ENCODE measurements at regions not wholly inside any gene's neighbourhood (a gene's known extent, or its start where the extent isn't known, plus 50 kb on each side); places are given as distances from the start of the nearest gene placed in this dataset.
A peak's percentile ranks its signal among the peaks of the same experiment; 100 is the strongest.

DNA sequence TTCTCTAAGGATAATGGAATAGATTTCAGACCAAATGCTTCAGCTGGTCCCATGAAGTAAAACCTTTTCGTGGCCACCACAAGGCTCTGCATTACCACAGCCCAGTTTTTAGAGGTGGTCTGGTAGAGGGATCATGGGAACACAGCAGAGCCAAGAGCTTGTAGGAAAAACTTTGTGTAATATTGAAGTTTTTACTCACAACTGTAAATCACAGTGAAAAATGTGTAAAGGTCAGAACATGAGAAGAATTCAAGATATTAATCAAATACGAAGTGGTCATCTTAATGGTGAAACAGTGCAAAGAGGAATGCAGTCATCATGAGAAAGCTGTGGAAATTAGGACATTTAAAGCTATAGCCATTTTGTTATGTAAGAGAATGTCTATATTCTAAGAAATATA, 197.5 kb downstream of the NPR3 start:
- ChIA-PET CTCF (interaction anchor here (1.0 kb wide), 1 partner anchor 10 kb away, joined by 3 read pairs; no protein-coding TSS in a partner anchor), POLR2A (no interaction called here)
- no peak for DNase-seq
- Histone ChIP-seq H3K4me1 (ENCODE audit: control insufficient read depth in 1 of 2, insufficient read depth in 2 of 2, low read depth in 1 of 2, low read length in 1 of 2) (no peaks in the 10 kb centered on the region), H3K36me3 (replicated peaks in 1 of 2; ENCODE audit: control insufficient read depth in 1 of 2, insufficient read depth in 2 of 2, low read length in 1 of 2) (peaks cover 0 to 21% of the 10 kb centered on the region in 2 experiments), H3F3A (replicated peaks; ENCODE audit: insufficient read depth) (peaks cover 6% of the 10 kb centered on the region), H2AFZ (ENCODE audit: low read depth) (no peak overlapping the region), H4K20me1 (ENCODE audit: insufficient read depth) (no peaks in the 10 kb centered on the region), H3K27me3 (ENCODE audit: insufficient read depth) (no peaks in the 10 kb centered on the region), H3K4me2 (no peak overlapping the region), H3K9ac (no peak overlapping the region), H3K4me3 (ENCODE audit: low read depth in 2 of 2, low read length in 1 of 2) (no peak overlapping the region), H3K79me2 (ENCODE audit: insufficient read depth) (no peaks in the 10 kb centered on the region), H3K9me3 (0 out of 2 replicates have a peak, but pooled peaks cover 6% of the 10 kb centered on the region), H3K27ac (ENCODE audit: low read depth in 2 of 2, low read length in 1 of 2) (no peak overlapping the region), H3K9me2 (no peaks in the 10 kb centered on the region)
- TF ChIP-seq NFIC (IDR thresholded peaks at IDR 0.05; ENCODE audit: borderline replicate concordance) = no peak
- 27% methylated on average over 2 of the region's 2 CpGs for WGBS (ENCODE audit: low lambda C conversion rate)

DNA sequence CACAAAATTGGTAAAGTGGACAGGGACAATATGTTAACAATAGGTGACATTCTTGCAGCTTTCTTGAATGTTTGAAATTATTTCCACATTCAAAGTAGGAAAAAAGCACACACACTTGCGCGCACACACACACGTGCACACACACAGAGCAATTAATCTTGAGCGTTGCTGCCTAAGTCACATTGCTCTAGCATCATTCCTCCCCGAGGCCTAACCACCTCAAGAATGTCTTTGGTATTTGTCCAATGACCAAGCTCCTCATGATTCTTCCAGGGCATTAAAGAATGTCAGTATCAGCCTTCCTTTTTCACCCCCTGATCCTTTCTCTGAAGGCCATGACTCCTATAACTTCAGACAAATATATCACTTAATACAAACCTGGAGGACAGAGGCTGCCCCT, 198.1 kb downstream of the NPR3 start:
- H3K27ac ChIP-seq (ENCODE audit: low read depth in 2 of 2, low read length in 1 of 2) = no peak overlapping the region
- no peak overlapping the region for H3K9ac ChIP-seq
- no peak overlapping the region for H3K4me2 ChIP-seq
- 47% methylated on average over 5 of the region's 5 CpGs for WGBS (ENCODE audit: low lambda C conversion rate)
- ChIA-PET POLR2A (no interaction called here), CTCF (no interaction called here)
- 0 out of 2 replicates have a peak, but pooled peaks cover 6% of the 10 kb centered on the region for H3K9me3 ChIP-seq
- peaks cover 0 to 20% of the 10 kb centered on the region in 2 experiments for H3K36me3 ChIP-seq (replicated peaks in 1 of 2; ENCODE audit: control insufficient read depth in 1 of 2, insufficient read depth in 2 of 2, low read length in 1 of 2)
- peaks cover 4% of the 10 kb centered on the region for H3F3A ChIP-seq (replicated peaks; ENCODE audit: insufficient read depth)
- DNase-seq = no peak
- no peaks in the 10 kb centered on the region for H3K27me3 ChIP-seq (ENCODE audit: insufficient read depth)
- no peaks in the 10 kb centered on the region for H3K79me2 ChIP-seq (ENCODE audit: insufficient read depth)
- no peaks in the 10 kb centered on the region for H3K4me1 ChIP-seq (ENCODE audit: control insufficient read depth in 1 of 2, insufficient read depth in 2 of 2, low read depth in 1 of 2, low read length in 1 of 2)
- no peak overlapping the region for H2AFZ ChIP-seq (ENCODE audit: low read depth)
- H4K20me1 ChIP-seq (ENCODE audit: insufficient read depth) = no peaks in the 10 kb centered on the region
- no peaks in the 10 kb centered on the region for H3K9me2 ChIP-seq
- no peak overlapping the region for H3K4me3 ChIP-seq (ENCODE audit: low read depth in 2 of 2, low read length in 1 of 2)
- no peak for TF ChIP-seq FOXJ3 (CRISPR knock-in tag; IDR thresholded peaks at IDR 0.05)
- TF ChIP-seq, protein P1, sequence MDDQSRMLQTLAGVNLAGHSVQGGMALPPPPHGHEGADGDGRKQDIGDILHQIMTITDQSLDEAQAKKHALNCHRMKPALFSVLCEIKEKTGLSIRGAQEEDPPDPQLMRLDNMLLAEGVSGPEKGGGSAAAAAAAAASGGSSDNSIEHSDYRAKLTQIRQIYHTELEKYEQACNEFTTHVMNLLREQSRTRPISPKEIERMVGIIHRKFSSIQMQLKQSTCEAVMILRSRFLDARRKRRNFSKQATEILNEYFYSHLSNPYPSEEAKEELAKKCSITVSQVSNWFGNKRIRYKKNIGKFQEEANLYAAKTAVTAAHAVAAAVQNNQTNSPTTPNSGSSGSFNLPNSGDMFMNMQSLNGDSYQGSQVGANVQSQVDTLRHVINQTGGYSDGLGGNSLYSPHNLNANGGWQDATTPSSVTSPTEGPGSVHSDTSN (IDR thresholded peaks at IDR 0.05) = peak; percentile 46; the same call in 1 of the 2 replicates
- no peak for TF ChIP-seq FOSL2 (IDR thresholded peaks at IDR 0.05; ENCODE audit: borderline replicate concordance, low read depth)

DNA sequence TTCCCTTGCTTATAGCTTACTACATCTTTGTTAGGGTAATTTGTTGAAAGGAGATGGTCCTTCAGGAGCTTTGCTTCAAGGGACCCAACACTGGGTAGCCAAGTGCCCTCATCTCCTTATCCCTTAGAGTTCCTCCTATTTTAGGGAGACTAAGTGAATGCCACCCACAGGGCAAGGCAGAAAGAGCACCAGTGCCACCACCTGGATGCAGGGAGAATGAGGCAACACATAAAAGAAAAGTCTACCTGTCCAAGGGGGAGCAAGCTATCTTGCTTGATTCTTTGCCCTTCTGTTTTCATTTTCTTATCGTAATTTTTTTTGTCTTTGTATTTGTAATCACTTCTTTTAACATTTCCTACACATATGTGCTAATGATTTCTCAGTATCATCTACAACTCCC, 205.5 kb downstream of the NPR3 start:
- no peak for DNase-seq
- Histone ChIP-seq H3K9ac (no peak overlapping the region), H3K4me3 (ENCODE audit: low read depth in 2 of 2, low read length in 1 of 2) (no peak overlapping the region), H3K27me3 (ENCODE audit: insufficient read depth) (no peaks in the 10 kb centered on the region), H4K20me1 (ENCODE audit: insufficient read depth) (no peaks in the 10 kb centered on the region), H3K79me2 (ENCODE audit: insufficient read depth) (no peaks in the 10 kb centered on the region), H3K9me2 (no peaks in the 10 kb centered on the region), H3K36me3 (replicated peaks in 1 of 2; ENCODE audit: control insufficient read depth in 1 of 2, insufficient read depth in 2 of 2, low read length in 1 of 2) (peaks cover 0 to 21% of the 10 kb centered on the region in 2 experiments), H3F3A (replicated peaks; ENCODE audit: insufficient read depth) (no peaks in the 10 kb centered on the region), H3K4me1 (ENCODE audit: control insufficient read depth in 1 of 2, insufficient read depth in 2 of 2, low read depth in 1 of 2, low read length in 1 of 2) (no peaks in the 10 kb centered on the region), H3K4me2 (no peak overlapping the region), H3K27ac (ENCODE audit: low read depth in 2 of 2, low read length in 1 of 2) (no peak overlapping the region), H2AFZ (ENCODE audit: low read depth) (no peak overlapping the region), H3K9me3 (peaks cover 14% of the 10 kb centered on the region)
- TF ChIP-seq, protein P2, sequence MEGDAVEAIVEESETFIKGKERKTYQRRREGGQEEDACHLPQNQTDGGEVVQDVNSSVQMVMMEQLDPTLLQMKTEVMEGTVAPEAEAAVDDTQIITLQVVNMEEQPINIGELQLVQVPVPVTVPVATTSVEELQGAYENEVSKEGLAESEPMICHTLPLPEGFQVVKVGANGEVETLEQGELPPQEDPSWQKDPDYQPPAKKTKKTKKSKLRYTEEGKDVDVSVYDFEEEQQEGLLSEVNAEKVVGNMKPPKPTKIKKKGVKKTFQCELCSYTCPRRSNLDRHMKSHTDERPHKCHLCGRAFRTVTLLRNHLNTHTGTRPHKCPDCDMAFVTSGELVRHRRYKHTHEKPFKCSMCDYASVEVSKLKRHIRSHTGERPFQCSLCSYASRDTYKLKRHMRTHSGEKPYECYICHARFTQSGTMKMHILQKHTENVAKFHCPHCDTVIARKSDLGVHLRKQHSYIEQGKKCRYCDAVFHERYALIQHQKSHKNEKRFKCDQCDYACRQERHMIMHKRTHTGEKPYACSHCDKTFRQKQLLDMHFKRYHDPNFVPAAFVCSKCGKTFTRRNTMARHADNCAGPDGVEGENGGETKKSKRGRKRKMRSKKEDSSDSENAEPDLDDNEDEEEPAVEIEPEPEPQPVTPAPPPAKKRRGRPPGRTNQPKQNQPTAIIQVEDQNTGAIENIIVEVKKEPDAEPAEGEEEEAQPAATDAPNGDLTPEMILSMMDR (IDR thresholded peaks at IDR 0.05) = peak; percentile 58
- TF ChIP-seq GABPA (IDR thresholded peaks at IDR 0.05; ENCODE audit: low read depth) = no peak
- peak; percentile 51 for TF ChIP-seq SMC3 (IDR thresholded peaks at IDR 0.05; ENCODE audit: low read depth, low read length)
- no peak for TF ChIP-seq TEAD4 (IDR thresholded peaks at IDR 0.05; ENCODE audit: borderline replicate concordance, insufficient read depth)
- no peak for TF ChIP-seq GATA2 (CRISPR knock-in tag; IDR thresholded peaks at IDR 0.05)
- no peak for TF ChIP-seq SIN3A (IDR thresholded peaks at IDR 0.05; ENCODE audit: borderline replicate concordance, low read depth, low read length)
- no peak for TF ChIP-seq RCOR1 (IDR thresholded peaks at IDR 0.05; ENCODE audit: low read length)
- TF ChIP-seq, protein P3, sequence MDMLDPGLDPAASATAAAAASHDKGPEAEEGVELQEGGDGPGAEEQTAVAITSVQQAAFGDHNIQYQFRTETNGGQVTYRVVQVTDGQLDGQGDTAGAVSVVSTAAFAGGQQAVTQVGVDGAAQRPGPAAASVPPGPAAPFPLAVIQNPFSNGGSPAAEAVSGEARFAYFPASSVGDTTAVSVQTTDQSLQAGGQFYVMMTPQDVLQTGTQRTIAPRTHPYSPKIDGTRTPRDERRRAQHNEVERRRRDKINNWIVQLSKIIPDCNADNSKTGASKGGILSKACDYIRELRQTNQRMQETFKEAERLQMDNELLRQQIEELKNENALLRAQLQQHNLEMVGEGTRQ (IDR thresholded peaks at IDR 0.05; ENCODE audit: borderline replicate concordance, low read depth, low read length) = no peak
- no peak for TF ChIP-seq NFIC (IDR thresholded peaks at IDR 0.05; ENCODE audit: borderline replicate concordance)
- TF ChIP-seq NRF1 (IDR thresholded peaks at IDR 0.05; ENCODE audit: low read depth, low read length) = no peak
- peak; percentile 59 for TF ChIP-seq RAD21 (IDR thresholded peaks at IDR 0.05; ENCODE audit: low read length)
- POLR2A ChIA-PET = no interaction called here
- CTCF ChIA-PET = interaction anchor here (1.0 kb wide), 1 partner anchor 14 kb away, joined by 3 read pairs; no protein-coding TSS in a partner anchor
- 0% methylated on average over 1 of the region's 1 CpG for whole genome bisulfite sequencing (ENCODE audit: low lambda C conversion rate)
